ENCODE measurements at regions not wholly inside any gene's neighbourhood (a gene's known extent, or its start where the extent isn't known, plus 50 kb on each side); places are given as distances from the start of the nearest gene placed in this dataset.
A peak's percentile ranks its signal among the peaks of the same experiment; 100 is the strongest.
"Not testable (repeated sequence)": the region's sequence is repeated elsewhere in the genome, so short reads cannot be mapped to it uniquely, and the experiment has no call there.

- intact Hi-C loops (cut with DNase I), result no loop called here
- no peak for DNase-seq
- no peak overlapping the region for H3K4me3 ChIP-seq
- H3K4me1 ChIP-seq (ENCODE audit: insufficient read depth), result peaks cover 6% of the 10 kb centered on the region
- no peak overlapping the region for H3K27ac ChIP-seq
- TF ChIP-seq POLR2A (IDR thresholded peaks at IDR 0.05) (no peak), CTCF (IDR thresholded peaks at IDR 0.05) (no peak), EP300 (IDR thresholded peaks at IDR 0.05) (no peak)
- H3K36me3 ChIP-seq, result no peaks in the 10 kb centered on the region
- no peaks in the 10 kb centered on the region for H3K9me3 ChIP-seq
- H3K27me3 ChIP-seq, result no peaks in the 10 kb centered on the region
Measured at GRCh38 chr5:60535198-60535597, 164.8 kb downstream of the DEPDC1B start.

- no peaks in the 10 kb centered on the region for H3K4me1 ChIP-seq (ENCODE audit: insufficient read depth)
- intact Hi-C loops (cut with DNase I), result no loop called here
- H3K36me3 ChIP-seq, result no peaks in the 10 kb centered on the region
- no peaks in the 10 kb centered on the region for H3K9me3 ChIP-seq
- no peak for DNase-seq
- H3K27ac ChIP-seq, result peak overlapping the region in 1 of 2 donors; percentile 26
- 73 to 84% (median 76%) methylated on average over 4 of the region's 4 CpGs for WGBS, 3 donors
- no peak overlapping the region for H3K4me3 ChIP-seq
- no peaks in the 10 kb centered on the region for H3K27me3 ChIP-seq
- no peak for TF ChIP-seq POLR2A (IDR thresholded peaks at IDR 0.05)
- no peak for TF ChIP-seq CTCF (IDR thresholded peaks at IDR 0.05)
- TF ChIP-seq EP300 (IDR thresholded peaks at IDR 0.05), result no peak
Measured at GRCh38 chr5:60533789-60534188, 166.2 kb downstream of the DEPDC1B start.

GRCh38 chr5:60532796-60533195 lies 167.2 kb downstream of the DEPDC1B start:
- H3K9me3 ChIP-seq; intact Hi-C loops (cut with DNase I); H3K4me3 ChIP-seq; H3K4me1 ChIP-seq (ENCODE audit: insufficient read depth); H3K36me3 ChIP-seq; H3K27me3 ChIP-seq; DNase-seq: not testable (repeated sequence)
- peak overlapping the region in 1 of 2 donors; percentile 26 for H3K27ac ChIP-seq
- WGBS, 3 donors, result 84 to 97% (median 90%) methylated on average over 5 of the region's 5 CpGs

GRCh38 chr5:60530144-60530848 lies 169.7 kb downstream of the DEPDC1B start:
- H3K4me3 ChIP-seq; H3K27me3 ChIP-seq; H3K9me3 ChIP-seq; H3K27ac ChIP-seq; H3K4me1 ChIP-seq (ENCODE audit: insufficient read depth); DNase-seq; intact Hi-C loops (cut with DNase I); H3K36me3 ChIP-seq: not testable (repeated sequence)
- WGBS, 3 donors, result 96 to 97% (median 97%) methylated on average over 24 to 32 of the region's 32 CpGs

GRCh38 chr5:60529001-60529400 lies 171.0 kb downstream of the DEPDC1B start:
- Histone ChIP-seq H3K36me3 (no peaks in the 10 kb centered on the region), H3K9me3 (no peaks in the 10 kb centered on the region), H3K4me1 (ENCODE audit: insufficient read depth) (no peaks in the 10 kb centered on the region), H3K27ac (no peak overlapping the region), H3K4me3 (no peak overlapping the region), H3K27me3 (no peaks in the 10 kb centered on the region)
- no peak for DNase-seq
- WGBS, 3 donors, result 60 to 76% (median 62%) methylated on average over 2 of the region's 2 CpGs
- TF ChIP-seq CTCF (IDR thresholded peaks at IDR 0.05) (no peak), POLR2A (IDR thresholded peaks at IDR 0.05) (no peak), EP300 (IDR thresholded peaks at IDR 0.05) (no peak)
- intact Hi-C loops (cut with DNase I), result no loop called here
